ENCODE measurements at regions not wholly inside any gene's neighbourhood (a gene's known extent, or its start where the extent isn't known, plus 50 kb on each side); places are given as distances from the start of the nearest gene placed in this dataset.

DNA sequence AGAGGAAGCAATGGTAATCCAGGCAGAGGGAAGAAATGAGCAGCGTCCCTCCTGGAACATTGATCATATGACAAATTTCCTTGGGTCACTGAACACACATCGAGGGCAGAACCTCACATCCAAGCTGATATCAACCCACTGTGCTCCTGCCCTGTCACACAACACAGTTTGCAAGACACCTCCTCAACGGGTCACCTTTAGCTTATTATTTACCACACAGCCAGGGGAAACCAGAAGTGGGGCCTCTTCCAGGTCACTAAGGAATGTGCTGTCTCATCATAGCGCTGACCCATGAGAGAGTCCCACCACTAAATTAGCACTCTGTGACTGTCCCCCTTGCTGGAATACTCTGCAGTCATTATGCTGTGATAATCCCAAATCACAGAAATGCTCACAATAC lies 69.7 kb upstream of the PPP1R3C start:
- intact Hi-C loops (cut with micrococcal nuclease), result no loop called here
- Mint-ChIP-seq H3K36me3 (no peaks in the 10 kb centered on the region), H3K4me1 (no peaks in the 10 kb centered on the region), H3K9me3 (no peaks in the 10 kb centered on the region), H3K27ac (no peak overlapping the region), H3K4me3 (no peak overlapping the region), H3K27me3 (ENCODE audit: low read depth in 3 of 3) (peaks cover 0 to 5% (median 1%) of the 10 kb centered on the region in 3 donors)
- H3K27ac ChIP-seq (ENCODE audit: low read depth in 1 of 2, low read length in 2 of 2), result no peak overlapping the region
- H4K20me1 ChIP-seq (ENCODE audit: insufficient read depth, low read length), result no peaks in the 10 kb centered on the region
- no peak for DNase-seq
- H3K79me2 ChIP-seq (ENCODE audit: insufficient read depth, low read length), result no peaks in the 10 kb centered on the region
- H3K9ac ChIP-seq (ENCODE audit: insufficient read depth, low read length, poor library complexity, severe bottlenecking), result no peak overlapping the region
- no peaks in the 10 kb centered on the region for H3K9me3 ChIP-seq (replicated peaks in 1 of 2; ENCODE audit: control insufficient read depth in 1 of 2, insufficient read depth in 1 of 2, low read length in 2 of 2)
- H3K27me3 ChIP-seq (ENCODE audit: control insufficient read depth in 2 of 2, insufficient read depth in 2 of 2, low read length in 2 of 2), result no peaks in the 10 kb centered on the region
- no peaks in the 10 kb centered on the region for H3K4me1 ChIP-seq (ENCODE audit: control insufficient read depth in 1 of 2, insufficient read depth in 2 of 2, low read length in 2 of 2)
- H2AFZ ChIP-seq (ENCODE audit: insufficient read depth, low read depth, low read length, poor library complexity, severe bottlenecking), result no peak overlapping the region
- 23% methylated on average over 3 of the region's 4 CpGs for WGBS (ENCODE audit: insufficient coverage)
- TF ChIP-seq, protein P1, sequence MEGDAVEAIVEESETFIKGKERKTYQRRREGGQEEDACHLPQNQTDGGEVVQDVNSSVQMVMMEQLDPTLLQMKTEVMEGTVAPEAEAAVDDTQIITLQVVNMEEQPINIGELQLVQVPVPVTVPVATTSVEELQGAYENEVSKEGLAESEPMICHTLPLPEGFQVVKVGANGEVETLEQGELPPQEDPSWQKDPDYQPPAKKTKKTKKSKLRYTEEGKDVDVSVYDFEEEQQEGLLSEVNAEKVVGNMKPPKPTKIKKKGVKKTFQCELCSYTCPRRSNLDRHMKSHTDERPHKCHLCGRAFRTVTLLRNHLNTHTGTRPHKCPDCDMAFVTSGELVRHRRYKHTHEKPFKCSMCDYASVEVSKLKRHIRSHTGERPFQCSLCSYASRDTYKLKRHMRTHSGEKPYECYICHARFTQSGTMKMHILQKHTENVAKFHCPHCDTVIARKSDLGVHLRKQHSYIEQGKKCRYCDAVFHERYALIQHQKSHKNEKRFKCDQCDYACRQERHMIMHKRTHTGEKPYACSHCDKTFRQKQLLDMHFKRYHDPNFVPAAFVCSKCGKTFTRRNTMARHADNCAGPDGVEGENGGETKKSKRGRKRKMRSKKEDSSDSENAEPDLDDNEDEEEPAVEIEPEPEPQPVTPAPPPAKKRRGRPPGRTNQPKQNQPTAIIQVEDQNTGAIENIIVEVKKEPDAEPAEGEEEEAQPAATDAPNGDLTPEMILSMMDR (IDR thresholded peaks at IDR 0.05), result no peak
- no peak overlapping the region for H3K4me2 ChIP-seq (replicated peaks; ENCODE audit: extremely low read depth, low read length, poor library complexity, severe bottlenecking)
- no peaks in the 10 kb centered on the region for H3K36me3 ChIP-seq (replicated peaks in 1 of 2; ENCODE audit: control insufficient read depth in 1 of 2, insufficient read depth in 2 of 2, low read length in 2 of 2)
- H3K4me3 ChIP-seq (replicated peaks in 1 of 3; ENCODE audit: low read depth in 2 of 3, low read length in 3 of 3), result no peak overlapping the region

GRCh38 chr10:91700788-91701444 lies 68.0 kb upstream of the PPP1R3C start:
- no peak for DNase-seq
- no peaks in the 10 kb centered on the region for H3K36me3 ChIP-seq (replicated peaks in 1 of 2; ENCODE audit: control insufficient read depth in 1 of 2, insufficient read depth in 2 of 2, low read length in 2 of 2)
- TF ChIP-seq, protein P1 (IDR thresholded peaks at IDR 0.05), result no peak
- H3K4me3 ChIP-seq (replicated peaks in 1 of 3; ENCODE audit: low read depth in 2 of 3, low read length in 3 of 3), result no peak overlapping the region
- intact Hi-C loops (cut with micrococcal nuclease), result no loop called here
- H3K27ac Mint-ChIP-seq, result no peak overlapping the region
- no peaks in the 10 kb centered on the region for H3K79me2 ChIP-seq (ENCODE audit: insufficient read depth, low read length)
- no peak overlapping the region for H2AFZ ChIP-seq (ENCODE audit: insufficient read depth, low read depth, low read length, poor library complexity, severe bottlenecking)
- no peaks in the 10 kb centered on the region for H3K27me3 ChIP-seq (ENCODE audit: control insufficient read depth in 2 of 2, insufficient read depth in 2 of 2, low read length in 2 of 2)
- no peaks in the 10 kb centered on the region for H4K20me1 ChIP-seq (ENCODE audit: insufficient read depth, low read length)
- peak overlapping the region in 1 of 2 donors; percentile 37 for H3K4me3 Mint-ChIP-seq
- peaks cover 0 to 2% (median 0%) of the 10 kb centered on the region in 3 donors for H3K27me3 Mint-ChIP-seq (ENCODE audit: low read depth in 3 of 3)
- H3K9me3 Mint-ChIP-seq, result no peaks in the 10 kb centered on the region
- no peaks in the 10 kb centered on the region for H3K4me1 Mint-ChIP-seq
- 89% methylated on average over 5 of the region's 5 CpGs for WGBS (ENCODE audit: insufficient coverage)
- H3K4me1 ChIP-seq (ENCODE audit: control insufficient read depth in 1 of 2, insufficient read depth in 2 of 2, low read length in 2 of 2), result no peaks in the 10 kb centered on the region
- no peaks in the 10 kb centered on the region for H3K9me3 ChIP-seq (replicated peaks in 1 of 2; ENCODE audit: control insufficient read depth in 1 of 2, insufficient read depth in 1 of 2, low read length in 2 of 2)
- H3K9ac ChIP-seq (ENCODE audit: insufficient read depth, low read length, poor library complexity, severe bottlenecking), result no peak overlapping the region
- H3K36me3 Mint-ChIP-seq, result no peaks in the 10 kb centered on the region
- H3K4me2 ChIP-seq (replicated peaks; ENCODE audit: extremely low read depth, low read length, poor library complexity, severe bottlenecking), result no peak overlapping the region
- H3K27ac ChIP-seq (ENCODE audit: low read depth in 1 of 2, low read length in 2 of 2), result no peak overlapping the region

Measured in CD14-positive monocyte (primary cell).